Adrenal gland (tissue), 9 donors: ENCODE measurements at regions not wholly inside any gene's neighbourhood (a gene's known extent, or its start where the extent isn't known, plus 50 kb on each side); places are given as distances from the start of the nearest gene placed in this dataset.

ENCODE experiments used
- DNase-seq, 7 donors: peaks; one replicate each; pipeline ENCODE4 v3.0.0-alpha.2; 2019 to 2020
- H3K27ac ChIP-seq, 5 donors: fragments of 200-600 bp; sonication (generic) in 4 of 5; 1 replicate in 3 of 5; 2 replicates in 2 of 5; pipeline versions ENCODE4 v1.5.1 to v1.8.0; 2016 to 2020; ENCODE audit warnings: mild to moderate bottlenecking in 1 of 5
- H3K27me3 ChIP-seq: fragments of 200-600 bp; 2 replicates; pipeline ENCODE4 v1.8.0; 2021
- H3K36me3 ChIP-seq, 2 donors: fragments of 200-600 bp; replicated peaks in 1 of 2; 1 replicate in 1 of 2; 2 replicates in 1 of 2; pipeline versions ENCODE4 v1.5.1 to v1.8.0; 2018 to 2022
- H3K4me1 ChIP-seq, 2 donors: fragments of 200-600 bp; replicated peaks in 1 of 2; 1 replicate in 1 of 2; 2 replicates in 1 of 2; pipeline versions ENCODE4 v1.5.1 to v1.8.0; 2018 to 2021
- H3K4me3 ChIP-seq, 4 donors: fragments of 200-600 bp; sonication (generic) in 3 of 4; one replicate each; pipeline ENCODE4 v1.5.1; 2016 to 2018
- H3K9me3 ChIP-seq, 3 donors: fragments of 200-600 bp; sonication (generic) in 1 of 3; replicated peaks in 1 of 3; 1 replicate in 2 of 3; 2 replicates in 1 of 3; pipeline versions ENCODE4 v1.5.1 to v1.8.0; 2016 to 2021
- CTCF ChIP-seq, 6 experiments: fragments of 450-650 bp in 4 of 6; fragments of 200-600 bp in 2 of 6; sonication (generic) in 1 of 6; IDR thresholded peaks; 1 replicate in 5 of 6; 2 replicates in 1 of 6; pipeline versions ENCODE4 v1.5.1 to v1.8.0; 2016 to 2021; ENCODE audit warnings: antibody characterized with exemption in 6 of 6, mild to moderate bottlenecking in 2 of 6, moderate library complexity in 1 of 6
- POLR2A ChIP-seq, 2 donors: fragments of 450-650 bp; IDR thresholded peaks; one replicate each; pipeline ENCODE4 v1.6.1; 2017; ENCODE audit warnings: antibody characterized with exemption in 2 of 2, mild to moderate bottlenecking in 2 of 2, moderate library complexity in 1 of 2
- WGBS, 4 donors: extraction: QIAGEN DNeasy Blood & Tissue Kit in 2 of 4; methylation state at CpG; one replicate each; pipeline versions ENCODE4 v1.1.5 to v1.1.7; 2013 to 2017; 5-methylcytosine and 5-hydroxymethylcytosine counted together
- intact Hi-C, 2 donors: fragments of 100-400 bp; cut with DNase I; formaldehyde crosslinking; loops; one replicate each; pipeline versions ENCODE4 v1.14.1 to v1.15.0; 2022 to 2023
- donor health status: healthy with polysubstance abuse.
- donor health status: Bipolar disorder and iron deficiency.
- donor health status: DM: yes; HTN: yes; CAD: no.
- donor health status: DM: no; HTN: no; CAD: no.
- donor health status: DM: no; HTN: no; CAD: no.

- intact Hi-C loops: no loop called here
- H3K9me3 ChIP-seq: no peaks in the 10 kb centered on the region
- 45 to 69% (median 62%) methylated on average over 5 of the region's 5 CpGs for WGBS, 4 donors
- TF ChIP-seq CTCF (IDR thresholded peaks at IDR 0.05) (no peak), POLR2A (IDR thresholded peaks at IDR 0.05) (no peak)
- no peak for DNase-seq
- no peak overlapping the region for H3K4me3 ChIP-seq
- H3K36me3 ChIP-seq: no peaks in the 10 kb centered on the region
- H3K4me1 ChIP-seq: no peaks in the 10 kb centered on the region
- no peaks in the 10 kb centered on the region for H3K27me3 ChIP-seq
- no peak overlapping the region for H3K27ac ChIP-seq
Measured at GRCh38 chr5:174236070-174236469, 190.6 kb downstream of the NSG2 start.

GRCh38 chr5:174239718-174240117, 194.2 kb downstream of the NSG2 start:
- intact Hi-C loops: no loop called here
- no peak for DNase-seq
- TF ChIP-seq POLR2A (IDR thresholded peaks at IDR 0.05): no peak
- no peak for TF ChIP-seq CTCF (IDR thresholded peaks at IDR 0.05)
- Histone ChIP-seq H3K4me3 (no peak overlapping the region), H3K27me3 (no peaks in the 10 kb centered on the region), H3K27ac (no peak overlapping the region), H3K4me1 (no peaks in the 10 kb centered on the region), H3K9me3 (no peaks in the 10 kb centered on the region), H3K36me3 (no peaks in the 10 kb centered on the region)
- WGBS, 4 donors: 60 to 82% (median 75%) methylated on average over 2 to 4 of the region's 4 CpGs

DNA sequence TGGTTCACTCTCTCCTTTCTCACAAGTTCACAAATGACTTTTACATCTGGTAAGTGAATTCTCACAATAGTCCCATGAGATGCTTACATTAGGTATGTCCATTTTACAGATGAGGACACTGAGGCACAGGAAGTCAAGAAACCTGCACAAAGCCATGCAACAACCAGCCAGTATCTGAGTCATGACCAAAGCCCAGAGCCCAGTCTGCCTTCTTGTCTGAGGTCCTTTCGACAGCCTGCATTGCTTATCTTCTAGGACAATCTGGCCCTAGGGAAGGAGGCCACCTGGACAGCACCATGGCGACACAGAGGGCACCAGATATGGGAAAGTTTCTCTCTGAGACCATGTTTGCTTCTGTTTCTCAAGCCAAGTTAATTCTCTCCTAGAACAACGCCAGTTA, 197.1 kb downstream of the NSG2 start:
- H3K4me1 ChIP-seq: no peaks in the 10 kb centered on the region
- no peak overlapping the region for H3K27ac ChIP-seq
- intact Hi-C loops: no loop called here
- H3K9me3 ChIP-seq: no peaks in the 10 kb centered on the region
- no peaks in the 10 kb centered on the region for H3K36me3 ChIP-seq
- H3K27me3 ChIP-seq: no peaks in the 10 kb centered on the region
- no peak for DNase-seq
- TF ChIP-seq CTCF (IDR thresholded peaks at IDR 0.05) (no peak), POLR2A (IDR thresholded peaks at IDR 0.05) (no peak)
- 63 to 85% (median 75%) methylated on average over 3 of the region's 3 CpGs for WGBS, 4 donors
- no peak overlapping the region for H3K4me3 ChIP-seq

GRCh38 chr5:174243904-174244303, 198.4 kb downstream of the NSG2 start:
- Histone ChIP-seq H3K4me1 (no peaks in the 10 kb centered on the region), H3K9me3 (no peaks in the 10 kb centered on the region), H3K4me3 (no peak overlapping the region), H3K27ac (no peak overlapping the region), H3K27me3 (no peaks in the 10 kb centered on the region), H3K36me3 (no peaks in the 10 kb centered on the region)
- TF ChIP-seq POLR2A (IDR thresholded peaks at IDR 0.05): no peak
- no peak for TF ChIP-seq CTCF (IDR thresholded peaks at IDR 0.05)
- DNase-seq: no peak
- 52 to 69% (median 61%) methylated on average over 2 of the region's 2 CpGs for WGBS, 4 donors
- intact Hi-C loops: no loop called here
